Nephron progenitor cell (in vitro differentiated cells): ENCODE measurements at regions not wholly inside any gene's neighbourhood (a gene's known extent, or its start where the extent isn't known, plus 50 kb on each side); places are given as distances from the start of the nearest gene placed in this dataset.

ENCODE experiments used
- DNase-seq: peaks from one replicate; pipeline ENCODE4 v3.0.0; 2021
- H3K27ac Mint-ChIP-seq: 2 replicates; pipeline ENCODE4 v1.8.0; 2021; ENCODE audit warnings: mild to moderate bottlenecking, moderate library complexity, mixed read lengths
- H3K27me3 Mint-ChIP-seq: 2 replicates; pipeline ENCODE4 v1.8.0; 2021; ENCODE audit warnings: mild to moderate bottlenecking, low read depth, mixed read lengths; ENCODE audit not compliant: poor library complexity
- H3K36me3 Mint-ChIP-seq: 2 replicates; pipeline ENCODE4 v1.8.0; 2021; ENCODE audit warnings: low read depth, mixed read lengths
- H3K4me1 Mint-ChIP-seq: 2 replicates; pipeline ENCODE4 v1.8.0; 2021; ENCODE audit warnings: mixed read lengths
- H3K4me3 Mint-ChIP-seq: 2 replicates; pipeline ENCODE4 v1.8.0; 2021; ENCODE audit warnings: mild to moderate bottlenecking, moderate library complexity, mixed read lengths
- H3K9me3 Mint-ChIP-seq: 2 replicates; pipeline ENCODE4 v1.8.0; 2021; ENCODE audit warnings: mild to moderate bottlenecking, moderate library complexity, mixed read lengths
- CTCF ChIP-seq: fragments of 200-600 bp; sonication (generic); IDR thresholded peaks from 2 replicates; pipeline ENCODE4 v1.5.0; 2021; ENCODE audit warnings: antibody characterized with exemption

- peaks cover 4% of the 10 kb centered on the region for H3K27me3 Mint-ChIP-seq
- no peak overlapping the region for H3K4me3 Mint-ChIP-seq
- no peaks in the 10 kb centered on the region for H3K4me1 Mint-ChIP-seq
- no peak for DNase-seq
- H3K36me3 Mint-ChIP-seq, result no peaks in the 10 kb centered on the region
- no peaks in the 10 kb centered on the region for H3K9me3 Mint-ChIP-seq
- H3K27ac Mint-ChIP-seq, result no peak overlapping the region
- TF ChIP-seq CTCF, result no peak
Measured at GRCh38 chr18:66749481-66750035, 145.7 kb upstream of the CDH19 start.

- H3K27ac Mint-ChIP-seq, result no peak overlapping the region
- H3K4me1 Mint-ChIP-seq, result no peaks in the 10 kb centered on the region
- H3K9me3 Mint-ChIP-seq, result no peaks in the 10 kb centered on the region
- no peak overlapping the region for H3K4me3 Mint-ChIP-seq
- no peak for TF ChIP-seq CTCF
- peaks cover 4% of the 10 kb centered on the region for H3K27me3 Mint-ChIP-seq
- no peak for DNase-seq
- H3K36me3 Mint-ChIP-seq, result no peaks in the 10 kb centered on the region
Measured at GRCh38 chr18:66749030-66749429, 145.1 kb upstream of the CDH19 start.

GRCh38 chr18:66742832-66743231, 138.9 kb upstream of the CDH19 start:
- DNase-seq, result no peak
- no peak overlapping the region for H3K4me3 Mint-ChIP-seq
- H3K4me1 Mint-ChIP-seq, result no peaks in the 10 kb centered on the region
- H3K36me3 Mint-ChIP-seq, result no peaks in the 10 kb centered on the region
- H3K27ac Mint-ChIP-seq, result no peak overlapping the region
- no peak for TF ChIP-seq CTCF
- no peaks in the 10 kb centered on the region for H3K27me3 Mint-ChIP-seq
- no peaks in the 10 kb centered on the region for H3K9me3 Mint-ChIP-seq

- Mint-ChIP-seq H3K36me3 (no peaks in the 10 kb centered on the region), H3K4me1 (no peaks in the 10 kb centered on the region), H3K4me3 (no peak overlapping the region), H3K9me3 (no peaks in the 10 kb centered on the region), H3K27ac (no peak overlapping the region), H3K27me3 (peaks cover 4% of the 10 kb centered on the region)
- DNase-seq, result no peak
- no peak for TF ChIP-seq CTCF
Measured at GRCh38 chr18:66735933-66736332, 132.0 kb upstream of the CDH19 start.

GRCh38 chr18:66734451-66734850, 130.6 kb upstream of the CDH19 start:
- Mint-ChIP-seq H3K36me3 (no peaks in the 10 kb centered on the region), H3K4me3 (no peak overlapping the region), H3K27me3 (peaks cover 4% of the 10 kb centered on the region), H3K4me1 (no peaks in the 10 kb centered on the region), H3K27ac (no peak overlapping the region), H3K9me3 (no peaks in the 10 kb centered on the region)
- no peak for DNase-seq
- no peak for TF ChIP-seq CTCF

- Mint-ChIP-seq H3K9me3 (no peaks in the 10 kb centered on the region), H3K4me3 (no peak overlapping the region), H3K36me3 (no peaks in the 10 kb centered on the region), H3K27ac (no peak overlapping the region), H3K27me3 (peaks cover 4% of the 10 kb centered on the region), H3K4me1 (no peaks in the 10 kb centered on the region)
- TF ChIP-seq CTCF, result no peak
- no peak for DNase-seq
Measured at GRCh38 chr18:66731890-66732289, 128.0 kb upstream of the CDH19 start.
